ENCODE measurements at regions not wholly inside any gene's neighbourhood (a gene's known extent, or its start where the extent isn't known, plus 50 kb on each side); places are given as distances from the start of the nearest gene placed in this dataset.

DNA sequence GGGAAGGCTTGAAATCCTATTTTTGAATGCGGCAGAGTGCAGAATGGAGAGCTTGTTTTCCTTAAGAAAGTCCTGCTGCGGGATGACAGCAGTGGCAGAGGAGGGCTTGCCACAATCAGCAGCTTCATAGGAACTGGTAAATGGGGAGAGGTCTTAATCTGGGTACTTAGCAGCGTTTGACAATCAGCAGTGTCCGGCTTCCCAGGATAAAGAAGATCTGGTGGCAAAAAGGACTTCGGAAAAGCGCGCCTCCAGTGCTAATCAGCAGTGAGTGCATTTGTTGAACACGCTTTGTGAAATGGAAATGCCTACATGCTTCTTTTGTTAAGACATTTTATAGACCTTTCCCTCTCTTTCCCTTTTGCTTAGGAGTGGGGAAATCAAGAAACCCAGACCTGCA, 735.7 kb downstream of the QKI start:
- Histone ChIP-seq H3K4me3 (ENCODE audit: low read depth, low read length) (no peak overlapping the region), H3K27me3 (no peaks in the 10 kb centered on the region; the same call in 1 of the 2 replicates), H3K9me3 (no peaks in the 10 kb centered on the region), H3K4me1 (no peaks in the 10 kb centered on the region), H3K36me3 (no peaks in the 10 kb centered on the region)
- TF ChIP-seq, protein P1, sequence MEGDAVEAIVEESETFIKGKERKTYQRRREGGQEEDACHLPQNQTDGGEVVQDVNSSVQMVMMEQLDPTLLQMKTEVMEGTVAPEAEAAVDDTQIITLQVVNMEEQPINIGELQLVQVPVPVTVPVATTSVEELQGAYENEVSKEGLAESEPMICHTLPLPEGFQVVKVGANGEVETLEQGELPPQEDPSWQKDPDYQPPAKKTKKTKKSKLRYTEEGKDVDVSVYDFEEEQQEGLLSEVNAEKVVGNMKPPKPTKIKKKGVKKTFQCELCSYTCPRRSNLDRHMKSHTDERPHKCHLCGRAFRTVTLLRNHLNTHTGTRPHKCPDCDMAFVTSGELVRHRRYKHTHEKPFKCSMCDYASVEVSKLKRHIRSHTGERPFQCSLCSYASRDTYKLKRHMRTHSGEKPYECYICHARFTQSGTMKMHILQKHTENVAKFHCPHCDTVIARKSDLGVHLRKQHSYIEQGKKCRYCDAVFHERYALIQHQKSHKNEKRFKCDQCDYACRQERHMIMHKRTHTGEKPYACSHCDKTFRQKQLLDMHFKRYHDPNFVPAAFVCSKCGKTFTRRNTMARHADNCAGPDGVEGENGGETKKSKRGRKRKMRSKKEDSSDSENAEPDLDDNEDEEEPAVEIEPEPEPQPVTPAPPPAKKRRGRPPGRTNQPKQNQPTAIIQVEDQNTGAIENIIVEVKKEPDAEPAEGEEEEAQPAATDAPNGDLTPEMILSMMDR (IDR thresholded peaks at IDR 0.05; ENCODE audit: low read depth, low read length), result no peak
- no peak for DNase-seq

DNA sequence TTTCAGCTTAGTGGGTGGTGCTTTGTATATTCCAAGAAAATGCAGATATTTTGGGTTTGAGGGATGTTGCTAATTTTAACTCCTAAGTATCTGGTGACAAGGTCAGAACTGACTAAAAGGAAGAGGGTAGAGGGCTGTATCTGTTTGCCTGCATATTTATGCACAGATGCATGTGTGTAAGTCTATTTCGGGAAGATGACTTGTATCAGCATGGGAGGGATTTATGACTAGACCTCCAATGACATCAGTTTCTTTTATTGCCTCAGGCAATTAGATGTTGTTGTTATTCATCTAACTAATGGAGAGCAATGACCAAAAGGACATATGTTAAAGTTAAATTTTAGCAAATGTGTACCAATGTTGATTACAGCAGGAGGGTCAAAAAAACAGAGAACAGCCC, 734.3 kb downstream of the QKI start:
- H3K27me3 ChIP-seq, result no peaks in the 10 kb centered on the region; the same call in 1 of the 2 replicates
- TF ChIP-seq, protein P1 (IDR thresholded peaks at IDR 0.05; ENCODE audit: low read depth, low read length), result no peak
- DNase-seq, result no peak
- H3K4me3 ChIP-seq (ENCODE audit: low read depth, low read length), result no peak overlapping the region
- H3K36me3 ChIP-seq, result no peaks in the 10 kb centered on the region
- no peaks in the 10 kb centered on the region for H3K9me3 ChIP-seq
- no peaks in the 10 kb centered on the region for H3K4me1 ChIP-seq

DNA sequence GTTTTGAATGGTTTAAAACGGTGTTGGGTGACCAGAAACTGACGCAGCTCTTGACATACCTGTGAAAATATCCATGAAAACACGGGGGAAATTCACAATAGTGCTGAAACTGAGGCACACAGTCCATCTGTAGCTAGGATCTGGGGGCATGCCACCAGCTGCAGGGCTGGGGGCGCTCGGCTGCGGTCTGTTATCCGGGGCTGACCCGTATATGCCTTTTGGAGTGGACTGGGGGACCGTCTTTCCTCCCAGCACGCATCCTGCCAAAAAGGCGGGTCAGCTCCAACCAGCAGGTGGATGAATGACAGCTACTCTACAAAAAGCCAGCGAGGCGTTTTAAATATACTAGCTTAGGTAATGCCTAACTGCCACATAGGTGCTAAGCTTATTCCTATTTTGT, 729.8 kb downstream of the QKI start:
- TF ChIP-seq, protein P1 (IDR thresholded peaks at IDR 0.05; ENCODE audit: low read depth, low read length), result no peak
- no peak overlapping the region for H3K4me3 ChIP-seq (ENCODE audit: low read depth, low read length)
- H3K27me3 ChIP-seq, result no peaks in the 10 kb centered on the region; the same call in 1 of the 2 replicates
- no peaks in the 10 kb centered on the region for H3K9me3 ChIP-seq
- no peaks in the 10 kb centered on the region for H3K4me1 ChIP-seq
- DNase-seq, result no peak
- no peaks in the 10 kb centered on the region; the same call in 1 of the 2 replicates for H3K36me3 ChIP-seq

DNA sequence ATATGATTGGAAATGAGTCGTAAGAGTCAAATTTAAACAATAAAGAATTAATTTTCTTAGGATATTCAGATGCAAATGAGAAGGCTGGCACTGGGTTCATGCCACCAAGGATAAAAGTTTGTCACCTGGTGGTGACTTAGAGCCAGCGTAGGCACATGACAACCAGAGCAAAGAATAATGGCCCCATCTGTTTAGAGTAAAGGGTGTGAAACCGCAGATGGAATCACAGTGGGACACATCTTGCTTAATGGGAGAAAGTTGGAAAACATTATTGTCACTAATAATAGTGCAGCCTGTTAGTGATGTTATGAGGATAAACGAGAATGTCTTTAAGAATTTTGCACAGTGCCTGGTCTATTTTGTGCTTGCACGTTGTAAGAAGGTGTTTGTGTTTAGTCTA, 727.8 kb downstream of the QKI start:
- no peaks in the 10 kb centered on the region; the same call in 1 of the 2 replicates for H3K36me3 ChIP-seq
- H3K4me1 ChIP-seq, result no peaks in the 10 kb centered on the region
- no peak overlapping the region for H3K4me3 ChIP-seq (ENCODE audit: low read depth, low read length)
- no peaks in the 10 kb centered on the region for H3K9me3 ChIP-seq
- no peaks in the 10 kb centered on the region for H3K27me3 ChIP-seq
- no peak for DNase-seq
- TF ChIP-seq, protein P1 (IDR thresholded peaks at IDR 0.05; ENCODE audit: low read depth, low read length), result no peak

DNA sequence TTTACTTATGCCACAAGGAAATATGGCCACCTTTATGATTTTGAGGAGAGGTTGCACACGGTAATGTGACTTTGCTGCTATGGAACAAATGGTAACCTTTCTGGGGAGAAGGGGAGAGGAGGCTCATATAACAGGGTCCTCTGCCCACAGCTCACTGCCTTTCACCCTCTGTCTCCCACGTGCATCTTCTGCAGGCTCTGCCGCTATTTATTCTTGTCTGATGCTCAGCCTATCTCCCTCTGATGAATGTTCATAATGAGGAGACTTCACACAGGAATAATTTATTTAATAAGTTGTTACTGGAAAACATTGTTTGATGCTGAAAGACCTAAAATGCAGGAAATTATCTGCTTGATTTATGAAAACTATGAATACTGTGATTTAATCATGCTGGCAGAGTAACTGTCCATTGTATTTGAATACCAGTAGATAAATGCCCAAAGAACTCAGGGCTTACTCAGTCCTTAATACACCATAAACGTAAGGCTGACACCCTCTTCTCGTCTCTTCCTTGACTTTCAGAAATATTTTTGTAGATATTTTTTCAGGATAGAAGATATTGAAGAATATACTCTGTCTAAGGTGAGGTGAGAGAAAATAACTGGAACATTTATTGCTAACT, 721.1 kb downstream of the QKI start:
- H3K4me3 ChIP-seq (ENCODE audit: low read depth, low read length), result no peak overlapping the region
- no peaks in the 10 kb centered on the region for H3K4me1 ChIP-seq
- TF ChIP-seq, protein P1 (IDR thresholded peaks at IDR 0.05; ENCODE audit: low read depth, low read length), result no peak
- no peaks in the 10 kb centered on the region for H3K36me3 ChIP-seq
- no peaks in the 10 kb centered on the region for H3K27me3 ChIP-seq
- H3K9me3 ChIP-seq, result no peaks in the 10 kb centered on the region
- DNase-seq, result no peak

DNA sequence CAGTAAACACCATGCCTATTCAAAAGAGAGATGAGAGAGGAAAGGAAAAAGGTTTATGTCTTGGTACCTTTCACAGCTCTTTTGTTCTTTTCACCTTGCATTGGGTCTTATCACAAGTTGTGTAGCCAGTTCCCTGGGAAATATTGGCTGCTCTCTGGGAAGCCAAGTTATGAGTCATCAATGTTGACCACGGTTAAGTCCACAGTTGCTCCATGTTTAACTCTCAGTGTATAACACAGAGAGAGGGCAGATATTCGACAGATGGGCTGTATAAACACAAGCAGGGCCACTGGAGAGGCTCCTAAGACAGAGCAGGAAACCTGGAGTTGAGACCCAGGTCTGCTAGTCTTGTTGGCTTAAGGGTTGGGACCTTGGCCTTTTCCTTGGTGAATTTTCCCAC, 718.6 kb downstream of the QKI start:
- no peaks in the 10 kb centered on the region for H3K4me1 ChIP-seq
- no peak overlapping the region for H3K4me3 ChIP-seq (ENCODE audit: low read depth, low read length)

More for the DNA sequence above, 718.6 kb downstream of the QKI start:
- no peaks in the 10 kb centered on the region for H3K9me3 ChIP-seq
- no peak for DNase-seq
- TF ChIP-seq, protein P1 (IDR thresholded peaks at IDR 0.05; ENCODE audit: low read depth, low read length), result no peak
- H3K36me3 ChIP-seq, result no peaks in the 10 kb centered on the region
- H3K27me3 ChIP-seq, result no peaks in the 10 kb centered on the region
